ENCODE measurements at regions not wholly inside any gene's neighbourhood (a gene's known extent, or its start where the extent isn't known, plus 50 kb on each side); places are given as distances from the start of the nearest gene placed in this dataset.

GRCh38 chr7:85750454-85750949, 563.6 kb upstream of the SEMA3D start (continued):
- TF ChIP-seq KDM1A (IDR thresholded peaks at IDR 0.05; ENCODE audit: borderline replicate concordance, low read length) (no peak), KDM4A (IDR thresholded peaks at IDR 0.05; ENCODE audit: low read depth, low read length, severe bottlenecking) (no peak), CREB1 (IDR thresholded peaks at IDR 0.05) (0 out of 2 replicates have a peak, but pooled peaks have one; percentile 11), RAD21 (IDR thresholded peaks at IDR 0.05 in 1 of 2, conservative IDR thresholded peaks at IDR 0.05 in 1 of 2; ENCODE audit: low read depth in 2 of 2, low read length in 2 of 2) (peak; percentile 81 to 84), ATF2 (IDR thresholded peaks at IDR 0.05; ENCODE audit: low read length) (no peak), TEAD4 (IDR thresholded peaks at IDR 0.05; ENCODE audit: low read depth, low read length) (no peak), POU5F1 (IDR thresholded peaks at IDR 0.05; ENCODE audit: low read depth, low read length) (no peak), GTF2F1 (IDR thresholded peaks at IDR 0.05; ENCODE audit: borderline replicate concordance, low read depth, low read length) (no peak), CTCF (IDR thresholded peaks at IDR 0.05; ENCODE audit: control extremely low read depth in 1 of 3, insufficient read depth in 1 of 3, low read depth in 1 of 3, low read length in 3 of 3) (peak; percentile 11 to 84 (median 73)), BRCA1 (IDR thresholded peaks at IDR 0.05; ENCODE audit: low read depth, low read length) (no peak), FOSL1 (IDR thresholded peaks at IDR 0.05; ENCODE audit: insufficient read depth, low read depth, low read length) (no peak)

Data from H1 (cell line).